PC-3 (cell line): ENCODE measurements at regions not wholly inside any gene's neighbourhood (a gene's known extent, or its start where the extent isn't known, plus 50 kb on each side); places are given as distances from the start of the nearest gene placed in this dataset.

Source experiments
- EZH2 ChIP-seq: fragments of 300-600 bp; sonication (generic); IDR thresholded peaks from one replicate; pipeline ENCODE4 v1.6.1; 2017; ENCODE audit warnings: antibody characterized with exemption, mild to moderate bottlenecking, low read length; ENCODE audit not compliant: unreplicated experiment
- TF ChIP-seq, protein P1 (sequence below): fragments of 300-600 bp; sonication (generic); conservative IDR thresholded peaks from 2 replicates; pipeline ENCODE4 v1.5.1; 2017; ENCODE audit warnings: antibody characterized with exemption, low read depth, mild to moderate bottlenecking, low read length

DNA sequence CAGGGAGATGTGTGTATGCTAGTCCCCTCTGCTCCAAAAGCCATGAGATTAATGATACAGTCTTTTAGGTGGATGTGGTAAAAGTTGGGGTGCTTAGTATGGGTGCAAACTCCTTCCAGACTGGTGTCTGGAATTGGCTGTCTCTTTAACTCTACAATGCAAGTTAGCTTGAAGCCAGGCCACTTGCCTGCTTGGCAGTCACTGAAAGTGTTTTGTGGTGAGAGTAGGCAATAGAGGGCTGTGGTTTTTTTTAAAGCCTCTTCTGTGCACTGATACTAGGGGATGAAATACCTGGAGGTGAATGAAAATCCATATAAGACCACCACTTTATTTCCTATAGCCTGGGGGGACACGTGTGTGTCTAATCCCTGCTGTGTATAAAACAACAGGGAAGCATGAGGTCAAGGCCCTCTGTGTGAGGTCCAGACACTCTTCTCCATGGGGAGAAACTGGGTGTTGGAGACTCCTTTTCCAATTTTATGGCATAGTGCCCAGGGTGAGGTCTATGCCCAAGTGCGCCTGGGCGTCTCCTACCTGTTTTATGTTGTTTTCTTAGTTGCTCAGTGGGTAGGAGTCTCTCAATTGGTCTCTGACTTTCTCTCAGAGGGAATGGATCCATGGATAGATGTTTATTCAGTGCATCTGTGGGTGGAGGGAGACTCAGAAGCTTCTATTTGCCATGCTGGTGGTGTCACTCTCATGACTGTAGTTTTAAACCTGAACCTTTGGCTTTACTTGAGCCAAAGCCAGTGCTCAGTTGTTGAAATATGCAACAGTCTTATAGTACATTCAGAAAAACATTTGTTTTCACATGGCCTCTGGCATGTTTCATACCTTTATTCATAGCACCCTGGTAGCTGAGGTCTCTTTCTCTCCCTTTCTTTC lies 327.8 kb upstream of the ATP11B start:
- TF ChIP-seq, protein P1, sequence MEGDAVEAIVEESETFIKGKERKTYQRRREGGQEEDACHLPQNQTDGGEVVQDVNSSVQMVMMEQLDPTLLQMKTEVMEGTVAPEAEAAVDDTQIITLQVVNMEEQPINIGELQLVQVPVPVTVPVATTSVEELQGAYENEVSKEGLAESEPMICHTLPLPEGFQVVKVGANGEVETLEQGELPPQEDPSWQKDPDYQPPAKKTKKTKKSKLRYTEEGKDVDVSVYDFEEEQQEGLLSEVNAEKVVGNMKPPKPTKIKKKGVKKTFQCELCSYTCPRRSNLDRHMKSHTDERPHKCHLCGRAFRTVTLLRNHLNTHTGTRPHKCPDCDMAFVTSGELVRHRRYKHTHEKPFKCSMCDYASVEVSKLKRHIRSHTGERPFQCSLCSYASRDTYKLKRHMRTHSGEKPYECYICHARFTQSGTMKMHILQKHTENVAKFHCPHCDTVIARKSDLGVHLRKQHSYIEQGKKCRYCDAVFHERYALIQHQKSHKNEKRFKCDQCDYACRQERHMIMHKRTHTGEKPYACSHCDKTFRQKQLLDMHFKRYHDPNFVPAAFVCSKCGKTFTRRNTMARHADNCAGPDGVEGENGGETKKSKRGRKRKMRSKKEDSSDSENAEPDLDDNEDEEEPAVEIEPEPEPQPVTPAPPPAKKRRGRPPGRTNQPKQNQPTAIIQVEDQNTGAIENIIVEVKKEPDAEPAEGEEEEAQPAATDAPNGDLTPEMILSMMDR: no peak
- TF ChIP-seq EZH2: no peak
